Activated CD4-positive, alpha-beta T cell treated with anti-CD3 and anti-CD28 coated beads, Interleukin-2, amount 10 ng/mL, durations not matched to agents 7 days and 5 days (primary cell): ENCODE measurements at regions not wholly inside any gene's neighbourhood (a gene's known extent, or its start where the extent isn't known, plus 50 kb on each side); places are given as distances from the start of the nearest gene placed in this dataset.

Experiments
- CTCF ChIA-PET: fragments of 350-600 bp; sonication (Branson Sonifier 250); formaldehyde crosslinking; loops from one replicate; lab custom pipeline; 2021; ENCODE audit warnings: antibody characterized with exemption; lab: Charles Lee
- POLR2A ChIA-PET: fragments of 350-600 bp; sonication (Branson Sonifier 250); formaldehyde crosslinking; loops from one replicate; lab custom pipeline; 2021; ENCODE audit warnings: antibody characterized with exemption; lab: Charles Lee
- DNase-seq: peaks from one replicate; pipeline ENCODE4 v3.0.0-alpha.2; 2020
- H3K27ac Mint-ChIP-seq: one replicate; pipeline ENCODE4 v1.8.0; 2021; ENCODE audit warnings: mild to moderate bottlenecking, moderate library complexity, mixed read lengths
- H3K27me3 Mint-ChIP-seq: one replicate; pipeline ENCODE4 v1.8.0; 2021; ENCODE audit warnings: mixed read lengths
- H3K36me3 Mint-ChIP-seq: one replicate; pipeline ENCODE4 v1.8.0; 2021; ENCODE audit warnings: low read depth, mixed read lengths
- H3K4me1 Mint-ChIP-seq: one replicate; pipeline ENCODE4 v1.8.0; 2021; ENCODE audit warnings: mixed read lengths
- H3K4me3 Mint-ChIP-seq: one replicate; pipeline ENCODE4 v1.8.0; 2021; ENCODE audit warnings: mild to moderate bottlenecking, moderate library complexity, mixed read lengths
- H3K9me3 Mint-ChIP-seq: one replicate; pipeline ENCODE4 v1.8.0; 2021; ENCODE audit warnings: mixed read lengths

GRCh38 chr6:117025310-117025709 lies 148.3 kb downstream of the RFX6 start:
- no peaks in the 10 kb centered on the region for H3K27me3 Mint-ChIP-seq
- CTCF ChIA-PET: no interaction called here
- POLR2A ChIA-PET: no interaction called here
- no peaks in the 10 kb centered on the region for H3K36me3 Mint-ChIP-seq
- no peak overlapping the region for H3K4me3 Mint-ChIP-seq
- DNase-seq: no peak
- H3K9me3 Mint-ChIP-seq: no peaks in the 10 kb centered on the region
- no peaks in the 10 kb centered on the region for H3K4me1 Mint-ChIP-seq
- H3K27ac Mint-ChIP-seq: no peak overlapping the region

GRCh38 chr6:117028256-117028655 lies 151.2 kb downstream of the RFX6 start:
- H3K36me3 Mint-ChIP-seq: no peaks in the 10 kb centered on the region
- no peaks in the 10 kb centered on the region for H3K27me3 Mint-ChIP-seq
- ChIA-PET POLR2A (no interaction called here), CTCF (no interaction called here)
- no peaks in the 10 kb centered on the region for H3K4me1 Mint-ChIP-seq
- no peak for DNase-seq
- no peaks in the 10 kb centered on the region for H3K9me3 Mint-ChIP-seq
- no peak overlapping the region for H3K4me3 Mint-ChIP-seq
- H3K27ac Mint-ChIP-seq: no peak overlapping the region

GRCh38 chr6:117034547-117034946 lies 157.5 kb downstream of the RFX6 start:
- Mint-ChIP-seq H3K9me3 (no peaks in the 10 kb centered on the region), H3K36me3 (no peaks in the 10 kb centered on the region), H3K4me3 (no peak overlapping the region), H3K4me1 (no peaks in the 10 kb centered on the region), H3K27ac (no peak overlapping the region), H3K27me3 (no peaks in the 10 kb centered on the region)
- DNase-seq: no peak
- ChIA-PET POLR2A (no interaction called here), CTCF (interaction anchor here (0.7 kb wide), 1 partner anchor 37 kb away, joined by 3 read pairs; no protein-coding TSS in a partner anchor)

GRCh38 chr6:117034971-117035370 lies 157.9 kb downstream of the RFX6 start:
- H3K36me3 Mint-ChIP-seq: no peaks in the 10 kb centered on the region
- no peaks in the 10 kb centered on the region for H3K27me3 Mint-ChIP-seq
- H3K27ac Mint-ChIP-seq: no peak overlapping the region
- H3K4me3 Mint-ChIP-seq: no peak overlapping the region
- no peaks in the 10 kb centered on the region for H3K4me1 Mint-ChIP-seq
- ChIA-PET POLR2A (no interaction called here), CTCF (no interaction called here)
- no peaks in the 10 kb centered on the region for H3K9me3 Mint-ChIP-seq
- no peak for DNase-seq

- Mint-ChIP-seq H3K36me3 (no peaks in the 10 kb centered on the region), H3K4me3 (no peak overlapping the region), H3K27ac (no peak overlapping the region), H3K4me1 (no peaks in the 10 kb centered on the region), H3K27me3 (no peaks in the 10 kb centered on the region), H3K9me3 (peaks cover 8% of the 10 kb centered on the region)
- ChIA-PET CTCF (no interaction called here), POLR2A (no interaction called here)
- DNase-seq: no peak
These were observed 173.3 kb downstream of the RFX6 start for GRCh38 chr6:117050301-117050700.

GRCh38 chr6:117072134-117072533 lies 193.2 kb upstream of the VGLL2 start:
- peaks cover 2% of the 10 kb centered on the region for H3K9me3 Mint-ChIP-seq
- H3K4me1 Mint-ChIP-seq: no peaks in the 10 kb centered on the region
- no peaks in the 10 kb centered on the region for H3K27me3 Mint-ChIP-seq
- H3K4me3 Mint-ChIP-seq: no peak overlapping the region
- no peak for DNase-seq
- ChIA-PET POLR2A (no interaction called here), CTCF (interaction anchor here (0.6 kb wide), 1 partner anchor 38 kb away, joined by 3 read pairs; no protein-coding TSS in a partner anchor)
- no peak overlapping the region for H3K27ac Mint-ChIP-seq
- no peaks in the 10 kb centered on the region for H3K36me3 Mint-ChIP-seq

GRCh38 chr6:117072781-117073180 lies 192.6 kb upstream of the VGLL2 start:
- Mint-ChIP-seq H3K4me3 (no peak overlapping the region), H3K27ac (no peak overlapping the region), H3K27me3 (no peaks in the 10 kb centered on the region), H3K36me3 (no peaks in the 10 kb centered on the region), H3K9me3 (peaks cover 2% of the 10 kb centered on the region), H3K4me1 (no peaks in the 10 kb centered on the region)
- no peak for DNase-seq
- CTCF ChIA-PET: no interaction called here
- POLR2A ChIA-PET: no interaction called here

- Mint-ChIP-seq H3K27ac (no peak overlapping the region), H3K9me3 (peaks cover 2% of the 10 kb centered on the region), H3K4me3 (no peak overlapping the region), H3K36me3 (no peaks in the 10 kb centered on the region), H3K4me1 (no peaks in the 10 kb centered on the region), H3K27me3 (no peaks in the 10 kb centered on the region)
- POLR2A ChIA-PET: no interaction called here
- CTCF ChIA-PET: no interaction called here
- no peak for DNase-seq
These were observed 190.7 kb upstream of the VGLL2 start for GRCh38 chr6:117074672-117075071.

GRCh38 chr6:117075218-117075617 lies 190.1 kb upstream of the VGLL2 start:
- ChIA-PET POLR2A (no interaction called here), CTCF (no interaction called here)
- Mint-ChIP-seq H3K27ac (no peak overlapping the region), H3K9me3 (peaks cover 2% of the 10 kb centered on the region), H3K4me3 (no peak overlapping the region), H3K27me3 (no peaks in the 10 kb centered on the region), H3K36me3 (no peaks in the 10 kb centered on the region), H3K4me1 (no peaks in the 10 kb centered on the region)
- DNase-seq: no peak

GRCh38 chr6:117076076-117076475 lies 189.3 kb upstream of the VGLL2 start:
- no peak for DNase-seq
- Mint-ChIP-seq H3K27me3 (no peaks in the 10 kb centered on the region), H3K4me1 (no peaks in the 10 kb centered on the region), H3K27ac (no peak overlapping the region), H3K9me3 (no peaks in the 10 kb centered on the region), H3K4me3 (no peak overlapping the region), H3K36me3 (no peaks in the 10 kb centered on the region)
- ChIA-PET CTCF (no interaction called here), POLR2A (no interaction called here)

GRCh38 chr6:117077300-117077699 lies 188.1 kb upstream of the VGLL2 start:
- Mint-ChIP-seq H3K27ac (no peak overlapping the region), H3K36me3 (no peaks in the 10 kb centered on the region), H3K4me3 (no peak overlapping the region), H3K27me3 (no peaks in the 10 kb centered on the region), H3K9me3 (no peaks in the 10 kb centered on the region), H3K4me1 (no peaks in the 10 kb centered on the region)
- DNase-seq: no peak
- ChIA-PET POLR2A (no interaction called here), CTCF (no interaction called here)

- Mint-ChIP-seq H3K4me1 (no peaks in the 10 kb centered on the region), H3K4me3 (no peak overlapping the region), H3K9me3 (no peaks in the 10 kb centered on the region), H3K27me3 (no peaks in the 10 kb centered on the region), H3K27ac (no peak overlapping the region), H3K36me3 (no peaks in the 10 kb centered on the region)
- ChIA-PET CTCF (no interaction called here), POLR2A (no interaction called here)
- no peak for DNase-seq
These were observed 186.7 kb upstream of the VGLL2 start for GRCh38 chr6:117078624-117079023.

- H3K4me3 Mint-ChIP-seq: no peak overlapping the region
- POLR2A ChIA-PET: no interaction called here
- H3K36me3 Mint-ChIP-seq: no peaks in the 10 kb centered on the region
- H3K27me3 Mint-ChIP-seq: no peaks in the 10 kb centered on the region
- no peaks in the 10 kb centered on the region for H3K9me3 Mint-ChIP-seq
- CTCF ChIA-PET: no interaction called here
- no peak for DNase-seq
- no peaks in the 10 kb centered on the region for H3K4me1 Mint-ChIP-seq
- H3K27ac Mint-ChIP-seq: no peak overlapping the region
These were observed 185.4 kb upstream of the VGLL2 start for GRCh38 chr6:117079951-117080350.

GRCh38 chr6:117089604-117090003 lies 175.8 kb upstream of the VGLL2 start:
- peaks cover 4% of the 10 kb centered on the region for H3K9me3 Mint-ChIP-seq
- H3K27ac Mint-ChIP-seq: no peak overlapping the region
- no peak overlapping the region for H3K4me3 Mint-ChIP-seq
- ChIA-PET CTCF (no interaction called here), POLR2A (no interaction called here)
- H3K36me3 Mint-ChIP-seq: no peaks in the 10 kb centered on the region
- H3K27me3 Mint-ChIP-seq: no peaks in the 10 kb centered on the region
- DNase-seq: no peak
- H3K4me1 Mint-ChIP-seq: no peaks in the 10 kb centered on the region
